ENCODE measurements at regions not wholly inside any gene's neighbourhood (a gene's known extent, or its start where the extent isn't known, plus 50 kb on each side); places are given as distances from the start of the nearest gene placed in this dataset.

GRCh38 chr10:123320091-123320490, 165.9 kb downstream of the BUB3 start:
- TF ChIP-seq, protein P1, sequence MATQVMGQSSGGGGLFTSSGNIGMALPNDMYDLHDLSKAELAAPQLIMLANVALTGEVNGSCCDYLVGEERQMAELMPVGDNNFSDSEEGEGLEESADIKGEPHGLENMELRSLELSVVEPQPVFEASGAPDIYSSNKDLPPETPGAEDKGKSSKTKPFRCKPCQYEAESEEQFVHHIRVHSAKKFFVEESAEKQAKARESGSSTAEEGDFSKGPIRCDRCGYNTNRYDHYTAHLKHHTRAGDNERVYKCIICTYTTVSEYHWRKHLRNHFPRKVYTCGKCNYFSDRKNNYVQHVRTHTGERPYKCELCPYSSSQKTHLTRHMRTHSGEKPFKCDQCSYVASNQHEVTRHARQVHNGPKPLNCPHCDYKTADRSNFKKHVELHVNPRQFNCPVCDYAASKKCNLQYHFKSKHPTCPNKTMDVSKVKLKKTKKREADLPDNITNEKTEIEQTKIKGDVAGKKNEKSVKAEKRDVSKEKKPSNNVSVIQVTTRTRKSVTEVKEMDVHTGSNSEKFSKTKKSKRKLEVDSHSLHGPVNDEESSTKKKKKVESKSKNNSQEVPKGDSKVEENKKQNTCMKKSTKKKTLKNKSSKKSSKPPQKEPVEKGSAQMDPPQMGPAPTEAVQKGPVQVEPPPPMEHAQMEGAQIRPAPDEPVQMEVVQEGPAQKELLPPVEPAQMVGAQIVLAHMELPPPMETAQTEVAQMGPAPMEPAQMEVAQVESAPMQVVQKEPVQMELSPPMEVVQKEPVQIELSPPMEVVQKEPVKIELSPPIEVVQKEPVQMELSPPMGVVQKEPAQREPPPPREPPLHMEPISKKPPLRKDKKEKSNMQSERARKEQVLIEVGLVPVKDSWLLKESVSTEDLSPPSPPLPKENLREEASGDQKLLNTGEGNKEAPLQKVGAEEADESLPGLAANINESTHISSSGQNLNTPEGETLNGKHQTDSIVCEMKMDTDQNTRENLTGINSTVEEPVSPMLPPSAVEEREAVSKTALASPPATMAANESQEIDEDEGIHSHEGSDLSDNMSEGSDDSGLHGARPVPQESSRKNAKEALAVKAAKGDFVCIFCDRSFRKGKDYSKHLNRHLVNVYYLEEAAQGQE (IDR thresholded peaks at IDR 0.05; ENCODE audit: insufficient replicate concordance, low read depth): no peak
- no peak for TF ChIP-seq CTCF (IDR thresholded peaks at IDR 0.05; ENCODE audit: insufficient read depth, low read length)
